ENCODE measurements at regions not wholly inside any gene's neighbourhood (a gene's known extent, or its start where the extent isn't known, plus 50 kb on each side); places are given as distances from the start of the nearest gene placed in this dataset.

- no peak overlapping the region for H3K27ac Mint-ChIP-seq
Measured at GRCh38 chr5:145493435-145493834, 341.7 kb downstream of the PRELID2 start.

GRCh38 chr5:145489516-145489915, 345.6 kb downstream of the PRELID2 start:
- H3K27me3 ChIP-seq (ENCODE audit: control insufficient read depth in 2 of 2, insufficient read depth in 2 of 2, low read length in 2 of 2) = no peaks in the 10 kb centered on the region
- H3K4me1 Mint-ChIP-seq = no peaks in the 10 kb centered on the region
- H3K4me3 Mint-ChIP-seq = no peak overlapping the region
- no peaks in the 10 kb centered on the region for H3K36me3 Mint-ChIP-seq
- H3K27ac ChIP-seq (ENCODE audit: low read depth, low read length) = no peak overlapping the region
- H3K36me3 ChIP-seq (ENCODE audit: control insufficient read depth in 2 of 3, insufficient read depth in 3 of 3, low read length in 3 of 3) = no peaks in the 10 kb centered on the region
- H3K4me1 ChIP-seq (ENCODE audit: control insufficient read depth in 2 of 2, insufficient read depth in 2 of 2, low read length in 2 of 2) = no peaks in the 10 kb centered on the region
- ChIA-PET POLR2A (no interaction called here), CTCF (no interaction called here)
- no peaks in the 10 kb centered on the region for H3K9me3 ChIP-seq (ENCODE audit: control insufficient read depth in 2 of 3, low read length in 3 of 3)
- no peak for ATAC-seq
- no peaks in the 10 kb centered on the region for H3K27me3 Mint-ChIP-seq
- DNase-seq = no peak
- H3K4me3 ChIP-seq (ENCODE audit: low read length) = no peak overlapping the region
- intact Hi-C loops (cut with micrococcal nuclease) = no loop called here
- no peak overlapping the region for H3K27ac Mint-ChIP-seq
- H3K9me3 Mint-ChIP-seq = peaks cover 0 to 14% (median 6%) of the 10 kb centered on the region in 11 donors

More at GRCh38 chr5:145493435-145493834, 341.7 kb downstream of the PRELID2 start:
- no peak overlapping the region for H3K4me3 ChIP-seq (ENCODE audit: low read length)
- H3K27me3 ChIP-seq (ENCODE audit: control insufficient read depth in 2 of 2, insufficient read depth in 2 of 2, low read length in 2 of 2) = no peaks in the 10 kb centered on the region
- H3K36me3 ChIP-seq (ENCODE audit: control insufficient read depth in 2 of 3, insufficient read depth in 3 of 3, low read length in 3 of 3) = no peaks in the 10 kb centered on the region
- DNase-seq = no peak
- Mint-ChIP-seq H3K9me3 (peaks cover 0 to 25% (median 10%) of the 10 kb centered on the region in 11 donors), H3K36me3 (no peaks in the 10 kb centered on the region), H3K27me3 (no peaks in the 10 kb centered on the region), H3K4me3 (no peak overlapping the region), H3K4me1 (no peaks in the 10 kb centered on the region)
- no peaks in the 10 kb centered on the region for H3K9me3 ChIP-seq (ENCODE audit: control insufficient read depth in 2 of 3, low read length in 3 of 3)
- ATAC-seq = no peak
- no peak overlapping the region for H3K27ac ChIP-seq (ENCODE audit: low read depth, low read length)
- ChIA-PET CTCF (no interaction called here), POLR2A (no interaction called here)
- intact Hi-C loops (cut with micrococcal nuclease) = no loop called here
- no peaks in the 10 kb centered on the region for H3K4me1 ChIP-seq (ENCODE audit: control insufficient read depth in 2 of 2, insufficient read depth in 2 of 2, low read length in 2 of 2)

- no peak overlapping the region for H3K4me3 Mint-ChIP-seq
- Histone ChIP-seq H3K4me3 (ENCODE audit: low read length) (no peak overlapping the region), H3K27me3 (ENCODE audit: control insufficient read depth in 2 of 2, insufficient read depth in 2 of 2, low read length in 2 of 2) (no peaks in the 10 kb centered on the region), H3K4me1 (ENCODE audit: control insufficient read depth in 2 of 2, insufficient read depth in 2 of 2, low read length in 2 of 2) (no peaks in the 10 kb centered on the region), H3K36me3 (ENCODE audit: control insufficient read depth in 2 of 3, insufficient read depth in 3 of 3, low read length in 3 of 3) (no peaks in the 10 kb centered on the region), H3K27ac (ENCODE audit: low read depth, low read length) (no peak overlapping the region), H3K9me3 (ENCODE audit: control insufficient read depth in 2 of 3, low read length in 3 of 3) (no peaks in the 10 kb centered on the region)
- ChIA-PET POLR2A (no interaction called here), CTCF (no interaction called here)
- ATAC-seq = no peak
- H3K36me3 Mint-ChIP-seq = no peaks in the 10 kb centered on the region
- peaks cover 0 to 16% (median 5%) of the 10 kb centered on the region in 11 donors for H3K9me3 Mint-ChIP-seq
- H3K4me1 Mint-ChIP-seq = no peaks in the 10 kb centered on the region
- H3K27ac Mint-ChIP-seq = no peak overlapping the region
- H3K27me3 Mint-ChIP-seq = no peaks in the 10 kb centered on the region
- intact Hi-C loops (cut with micrococcal nuclease) = no loop called here
- no peak for DNase-seq
Measured at GRCh38 chr5:145484158-145484557, 351.0 kb downstream of the PRELID2 start.

- no peaks in the 10 kb centered on the region for H3K36me3 ChIP-seq (ENCODE audit: control insufficient read depth in 2 of 3, insufficient read depth in 3 of 3, low read length in 3 of 3)
- Mint-ChIP-seq H3K36me3 (no peaks in the 10 kb centered on the region), H3K27me3 (no peaks in the 10 kb centered on the region), H3K27ac (no peak overlapping the region), H3K4me1 (no peaks in the 10 kb centered on the region), H3K9me3 (peaks cover 0 to 16% (median 8%) of the 10 kb centered on the region in 11 donors), H3K4me3 (no peak overlapping the region)
- ATAC-seq (no peak), DNase-seq (no peak)
- ChIA-PET CTCF (no interaction called here), POLR2A (no interaction called here)
- H3K4me3 ChIP-seq (ENCODE audit: low read length) = no peak overlapping the region
- no peaks in the 10 kb centered on the region for H3K27me3 ChIP-seq (ENCODE audit: control insufficient read depth in 2 of 2, insufficient read depth in 2 of 2, low read length in 2 of 2)
- H3K27ac ChIP-seq (ENCODE audit: low read depth, low read length) = no peak overlapping the region
- no peaks in the 10 kb centered on the region for H3K4me1 ChIP-seq (ENCODE audit: control insufficient read depth in 2 of 2, insufficient read depth in 2 of 2, low read length in 2 of 2)
- H3K9me3 ChIP-seq (ENCODE audit: control insufficient read depth in 2 of 3, low read length in 3 of 3) = no peaks in the 10 kb centered on the region
- intact Hi-C loops (cut with micrococcal nuclease) = no loop called here
Measured at GRCh38 chr5:145483212-145483611, 351.9 kb downstream of the PRELID2 start.

- intact Hi-C loops (cut with micrococcal nuclease) = no loop called here
- DNase-seq = no peak
- no peak overlapping the region for H3K4me3 Mint-ChIP-seq
- H3K9me3 Mint-ChIP-seq = peaks cover 0 to 12% (median 6%) of the 10 kb centered on the region in 11 donors
- Histone ChIP-seq H3K36me3 (ENCODE audit: control insufficient read depth in 2 of 3, insufficient read depth in 3 of 3, low read length in 3 of 3) (no peaks in the 10 kb centered on the region), H3K4me1 (ENCODE audit: control insufficient read depth in 2 of 2, insufficient read depth in 2 of 2, low read length in 2 of 2) (no peaks in the 10 kb centered on the region), H3K4me3 (ENCODE audit: low read length) (no peak overlapping the region), H3K27ac (ENCODE audit: low read depth, low read length) (no peak overlapping the region), H3K27me3 (ENCODE audit: control insufficient read depth in 2 of 2, insufficient read depth in 2 of 2, low read length in 2 of 2) (no peaks in the 10 kb centered on the region), H3K9me3 (ENCODE audit: control insufficient read depth in 2 of 3, low read length in 3 of 3) (no peaks in the 10 kb centered on the region)
- no peak for ATAC-seq
- H3K27ac Mint-ChIP-seq = no peak overlapping the region
- no peaks in the 10 kb centered on the region for H3K36me3 Mint-ChIP-seq
- ChIA-PET POLR2A (no interaction called here), CTCF (no interaction called here)
- no peaks in the 10 kb centered on the region for H3K27me3 Mint-ChIP-seq
- no peaks in the 10 kb centered on the region for H3K4me1 Mint-ChIP-seq
Measured at GRCh38 chr5:145479857-145480256, 355.3 kb downstream of the PRELID2 start.

GRCh38 chr5:145479271-145479670, 355.9 kb downstream of the PRELID2 start:
- Histone ChIP-seq H3K36me3 (ENCODE audit: control insufficient read depth in 2 of 3, insufficient read depth in 3 of 3, low read length in 3 of 3) (no peaks in the 10 kb centered on the region), H3K27ac (ENCODE audit: low read depth, low read length) (no peak overlapping the region), H3K9me3 (ENCODE audit: control insufficient read depth in 2 of 3, low read length in 3 of 3) (no peaks in the 10 kb centered on the region), H3K27me3 (ENCODE audit: control insufficient read depth in 2 of 2, insufficient read depth in 2 of 2, low read length in 2 of 2) (no peaks in the 10 kb centered on the region), H3K4me1 (ENCODE audit: control insufficient read depth in 2 of 2, insufficient read depth in 2 of 2, low read length in 2 of 2) (no peaks in the 10 kb centered on the region), H3K4me3 (ENCODE audit: low read length) (no peak overlapping the region)
- intact Hi-C loops (cut with micrococcal nuclease) = no loop called here
- no peak for ATAC-seq
- Mint-ChIP-seq H3K36me3 (no peaks in the 10 kb centered on the region), H3K4me1 (no peaks in the 10 kb centered on the region), H3K9me3 (peaks cover 0 to 12% (median 6%) of the 10 kb centered on the region in 11 donors), H3K27ac (no peak overlapping the region), H3K4me3 (no peak overlapping the region), H3K27me3 (no peaks in the 10 kb centered on the region)
- POLR2A ChIA-PET = no interaction called here
- no peak for DNase-seq
- CTCF ChIA-PET = no interaction called here

GRCh38 chr5:145478651-145479050, 356.5 kb downstream of the PRELID2 start:
- DNase-seq (no peak), ATAC-seq (no peak)
- no peak overlapping the region for H3K27ac ChIP-seq (ENCODE audit: low read depth, low read length)
- intact Hi-C loops (cut with micrococcal nuclease) = no loop called here
- no peaks in the 10 kb centered on the region for H3K4me1 ChIP-seq (ENCODE audit: control insufficient read depth in 2 of 2, insufficient read depth in 2 of 2, low read length in 2 of 2)
- H3K4me3 ChIP-seq (ENCODE audit: low read length) = no peak overlapping the region
- H3K4me1 Mint-ChIP-seq = no peaks in the 10 kb centered on the region
- H3K27me3 Mint-ChIP-seq = no peaks in the 10 kb centered on the region
- peaks cover 0 to 14% (median 6%) of the 10 kb centered on the region in 11 donors for H3K9me3 Mint-ChIP-seq
- H3K9me3 ChIP-seq (ENCODE audit: control insufficient read depth in 2 of 3, low read length in 3 of 3) = no peaks in the 10 kb centered on the region
- no peak overlapping the region for H3K4me3 Mint-ChIP-seq
- ChIA-PET POLR2A (no interaction called here), CTCF (no interaction called here)
- H3K27me3 ChIP-seq (ENCODE audit: control insufficient read depth in 2 of 2, insufficient read depth in 2 of 2, low read length in 2 of 2) = no peaks in the 10 kb centered on the region
- H3K36me3 ChIP-seq (ENCODE audit: control insufficient read depth in 2 of 3, insufficient read depth in 3 of 3, low read length in 3 of 3) = no peaks in the 10 kb centered on the region
- no peak overlapping the region for H3K27ac Mint-ChIP-seq
- H3K36me3 Mint-ChIP-seq = no peaks in the 10 kb centered on the region

Data from naive thymus-derived CD4-positive, alpha-beta T cell (primary cell).